ENCODE measurements at regions not wholly inside any gene's neighbourhood (a gene's known extent, or its start where the extent isn't known, plus 50 kb on each side); places are given as distances from the start of the nearest gene placed in this dataset.

GRCh38 chr1:58900396-58900795 lies 116.5 kb upstream of the JUN start:
- Histone ChIP-seq H3K27me3 (replicated peaks; ENCODE audit: control insufficient read depth, insufficient read depth, low read length, poor library complexity, severe bottlenecking) (no peaks in the 10 kb centered on the region), H3K4me3 (ENCODE audit: insufficient read depth, low read depth, low read length, poor library complexity, severe bottlenecking) (no peak overlapping the region), H3K27ac (ENCODE audit: insufficient read depth, low read length, poor library complexity, severe bottlenecking) (no peak overlapping the region), H3K9me3 (ENCODE audit: control insufficient read depth, low read length) (no peaks in the 10 kb centered on the region), H3K36me3 (ENCODE audit: control insufficient read depth, insufficient read depth, low read length) (no peaks in the 10 kb centered on the region), H3K4me1 (ENCODE audit: control insufficient read depth, insufficient read depth, low read length, poor library complexity, severe bottlenecking) (peaks cover 5% of the 10 kb centered on the region)
- no peak for DNase-seq

GRCh38 chr1:58901008-58901407 lies 117.2 kb upstream of the JUN start:
- H3K27ac ChIP-seq (ENCODE audit: insufficient read depth, low read length, poor library complexity, severe bottlenecking) = no peak overlapping the region
- no peaks in the 10 kb centered on the region for H3K27me3 ChIP-seq (replicated peaks; ENCODE audit: control insufficient read depth, insufficient read depth, low read length, poor library complexity, severe bottlenecking)
- peaks cover 5% of the 10 kb centered on the region for H3K4me1 ChIP-seq (ENCODE audit: control insufficient read depth, insufficient read depth, low read length, poor library complexity, severe bottlenecking)
- H3K36me3 ChIP-seq (ENCODE audit: control insufficient read depth, insufficient read depth, low read length) = no peaks in the 10 kb centered on the region
- no peaks in the 10 kb centered on the region for H3K9me3 ChIP-seq (ENCODE audit: control insufficient read depth, low read length)
- no peak for DNase-seq
- no peak overlapping the region for H3K4me3 ChIP-seq (ENCODE audit: insufficient read depth, low read depth, low read length, poor library complexity, severe bottlenecking)

- peak overlapping the region; percentile 54 for H3K4me3 ChIP-seq (ENCODE audit: insufficient read depth, low read depth, low read length, poor library complexity, severe bottlenecking)
- no peak for DNase-seq
- H3K36me3 ChIP-seq (ENCODE audit: control insufficient read depth, insufficient read depth, low read length) = no peaks in the 10 kb centered on the region
- peaks cover 5% of the 10 kb centered on the region for H3K4me1 ChIP-seq (ENCODE audit: control insufficient read depth, insufficient read depth, low read length, poor library complexity, severe bottlenecking)
- H3K27me3 ChIP-seq (replicated peaks; ENCODE audit: control insufficient read depth, insufficient read depth, low read length, poor library complexity, severe bottlenecking) = no peaks in the 10 kb centered on the region
- no peaks in the 10 kb centered on the region for H3K9me3 ChIP-seq (ENCODE audit: control insufficient read depth, low read length)
- H3K27ac ChIP-seq (ENCODE audit: insufficient read depth, low read length, poor library complexity, severe bottlenecking) = no peak overlapping the region
Measured at GRCh38 chr1:58902830-58903513, 119.1 kb upstream of the JUN start.

GRCh38 chr1:58903514-58904298 lies 119.9 kb upstream of the JUN start:
- peak overlapping the region; percentile 17 for H3K27ac ChIP-seq (ENCODE audit: insufficient read depth, low read length, poor library complexity, severe bottlenecking)

GRCh38 chr1:58904299-58905125 lies 120.7 kb upstream of the JUN start:
- peaks cover 5% of the 10 kb centered on the region for H3K4me1 ChIP-seq (ENCODE audit: control insufficient read depth, insufficient read depth, low read length, poor library complexity, severe bottlenecking)
- no peak for DNase-seq
- no peaks in the 10 kb centered on the region for H3K27me3 ChIP-seq (replicated peaks; ENCODE audit: control insufficient read depth, insufficient read depth, low read length, poor library complexity, severe bottlenecking)
- H3K36me3 ChIP-seq (ENCODE audit: control insufficient read depth, insufficient read depth, low read length) = no peaks in the 10 kb centered on the region
- H3K4me3 ChIP-seq (ENCODE audit: insufficient read depth, low read depth, low read length, poor library complexity, severe bottlenecking) = peak overlapping the region; percentile 54
- H3K9me3 ChIP-seq (ENCODE audit: control insufficient read depth, low read length) = no peaks in the 10 kb centered on the region
- no peak overlapping the region for H3K27ac ChIP-seq (ENCODE audit: insufficient read depth, low read length, poor library complexity, severe bottlenecking)

More at GRCh38 chr1:58903514-58904298, 119.9 kb upstream of the JUN start:
- Histone ChIP-seq H3K9me3 (ENCODE audit: control insufficient read depth, low read length) (no peaks in the 10 kb centered on the region), H3K27me3 (replicated peaks; ENCODE audit: control insufficient read depth, insufficient read depth, low read length, poor library complexity, severe bottlenecking) (no peaks in the 10 kb centered on the region), H3K4me1 (ENCODE audit: control insufficient read depth, insufficient read depth, low read length, poor library complexity, severe bottlenecking) (peaks cover 5% of the 10 kb centered on the region), H3K36me3 (ENCODE audit: control insufficient read depth, insufficient read depth, low read length) (no peaks in the 10 kb centered on the region), H3K4me3 (ENCODE audit: insufficient read depth, low read depth, low read length, poor library complexity, severe bottlenecking) (peak overlapping the region; percentile 54)
- peak; percentile 52 to 55 (median 52) for DNase-seq

GRCh38 chr1:58905126-58905490 lies 121.3 kb upstream of the JUN start:
- Histone ChIP-seq H3K27ac (ENCODE audit: insufficient read depth, low read length, poor library complexity, severe bottlenecking) (no peak overlapping the region), H3K4me3 (ENCODE audit: insufficient read depth, low read depth, low read length, poor library complexity, severe bottlenecking) (no peak overlapping the region), H3K9me3 (ENCODE audit: control insufficient read depth, low read length) (no peaks in the 10 kb centered on the region), H3K27me3 (replicated peaks; ENCODE audit: control insufficient read depth, insufficient read depth, low read length, poor library complexity, severe bottlenecking) (no peaks in the 10 kb centered on the region), H3K36me3 (ENCODE audit: control insufficient read depth, insufficient read depth, low read length) (no peaks in the 10 kb centered on the region), H3K4me1 (ENCODE audit: control insufficient read depth, insufficient read depth, low read length, poor library complexity, severe bottlenecking) (peaks cover 5% of the 10 kb centered on the region)
- DNase-seq = no peak

GRCh38 chr1:58905628-58906221 lies 121.9 kb upstream of the JUN start:
- Histone ChIP-seq H3K27ac (ENCODE audit: insufficient read depth, low read length, poor library complexity, severe bottlenecking) (no peak overlapping the region), H3K9me3 (ENCODE audit: control insufficient read depth, low read length) (no peaks in the 10 kb centered on the region), H3K4me1 (ENCODE audit: control insufficient read depth, insufficient read depth, low read length, poor library complexity, severe bottlenecking) (peaks cover 5% of the 10 kb centered on the region), H3K4me3 (ENCODE audit: insufficient read depth, low read depth, low read length, poor library complexity, severe bottlenecking) (no peak overlapping the region), H3K36me3 (ENCODE audit: control insufficient read depth, insufficient read depth, low read length) (no peaks in the 10 kb centered on the region), H3K27me3 (replicated peaks; ENCODE audit: control insufficient read depth, insufficient read depth, low read length, poor library complexity, severe bottlenecking) (no peaks in the 10 kb centered on the region)
- no peak for DNase-seq

GRCh38 chr1:58907398-58907797 lies 123.6 kb upstream of the JUN start:
- no peak overlapping the region for H3K27ac ChIP-seq (ENCODE audit: insufficient read depth, low read length, poor library complexity, severe bottlenecking)
- no peaks in the 10 kb centered on the region for H3K9me3 ChIP-seq (ENCODE audit: control insufficient read depth, low read length)
- peaks cover 5% of the 10 kb centered on the region for H3K4me1 ChIP-seq (ENCODE audit: control insufficient read depth, insufficient read depth, low read length, poor library complexity, severe bottlenecking)
- H3K4me3 ChIP-seq (ENCODE audit: insufficient read depth, low read depth, low read length, poor library complexity, severe bottlenecking) = no peak overlapping the region
- DNase-seq = no peak
- no peaks in the 10 kb centered on the region for H3K27me3 ChIP-seq (replicated peaks; ENCODE audit: control insufficient read depth, insufficient read depth, low read length, poor library complexity, severe bottlenecking)
- H3K36me3 ChIP-seq (ENCODE audit: control insufficient read depth, insufficient read depth, low read length) = no peaks in the 10 kb centered on the region

- Histone ChIP-seq H3K27ac (ENCODE audit: insufficient read depth, low read length, poor library complexity, severe bottlenecking) (no peak overlapping the region), H3K27me3 (replicated peaks; ENCODE audit: control insufficient read depth, insufficient read depth, low read length, poor library complexity, severe bottlenecking) (no peaks in the 10 kb centered on the region), H3K36me3 (ENCODE audit: control insufficient read depth, insufficient read depth, low read length) (no peaks in the 10 kb centered on the region), H3K9me3 (ENCODE audit: control insufficient read depth, low read length) (no peaks in the 10 kb centered on the region), H3K4me1 (ENCODE audit: control insufficient read depth, insufficient read depth, low read length, poor library complexity, severe bottlenecking) (no peaks in the 10 kb centered on the region), H3K4me3 (ENCODE audit: insufficient read depth, low read depth, low read length, poor library complexity, severe bottlenecking) (no peak overlapping the region)
- DNase-seq = no peak
Measured at GRCh38 chr1:58908561-58909560, 125.0 kb upstream of the JUN start.
